ENCODE measurements at regions not wholly inside any gene's neighbourhood (a gene's known extent, or its start where the extent isn't known, plus 50 kb on each side); places are given as distances from the start of the nearest gene placed in this dataset.

DNA sequence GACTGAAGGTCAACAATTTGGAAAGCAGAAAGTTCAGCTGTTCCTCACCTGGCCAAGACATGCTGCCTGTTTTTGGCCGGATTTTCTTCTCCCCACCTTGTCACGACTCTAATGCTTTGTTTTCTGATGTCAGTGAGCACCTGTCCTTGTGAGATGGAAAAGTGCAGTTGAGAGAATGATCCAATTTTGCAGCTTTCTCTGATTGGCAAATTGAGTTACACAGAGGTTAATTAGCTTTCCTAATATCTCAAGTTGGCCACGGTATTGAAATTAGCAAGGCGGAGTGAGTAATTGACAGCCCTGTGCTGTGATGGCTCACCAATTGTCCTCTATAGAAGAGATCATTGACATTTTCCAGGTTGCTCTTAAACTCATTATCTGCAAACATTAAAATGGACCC lies 126.8 kb upstream of the VCX3A start:
- intact Hi-C loops (cut with micrococcal nuclease), result no loop called here

DNA sequence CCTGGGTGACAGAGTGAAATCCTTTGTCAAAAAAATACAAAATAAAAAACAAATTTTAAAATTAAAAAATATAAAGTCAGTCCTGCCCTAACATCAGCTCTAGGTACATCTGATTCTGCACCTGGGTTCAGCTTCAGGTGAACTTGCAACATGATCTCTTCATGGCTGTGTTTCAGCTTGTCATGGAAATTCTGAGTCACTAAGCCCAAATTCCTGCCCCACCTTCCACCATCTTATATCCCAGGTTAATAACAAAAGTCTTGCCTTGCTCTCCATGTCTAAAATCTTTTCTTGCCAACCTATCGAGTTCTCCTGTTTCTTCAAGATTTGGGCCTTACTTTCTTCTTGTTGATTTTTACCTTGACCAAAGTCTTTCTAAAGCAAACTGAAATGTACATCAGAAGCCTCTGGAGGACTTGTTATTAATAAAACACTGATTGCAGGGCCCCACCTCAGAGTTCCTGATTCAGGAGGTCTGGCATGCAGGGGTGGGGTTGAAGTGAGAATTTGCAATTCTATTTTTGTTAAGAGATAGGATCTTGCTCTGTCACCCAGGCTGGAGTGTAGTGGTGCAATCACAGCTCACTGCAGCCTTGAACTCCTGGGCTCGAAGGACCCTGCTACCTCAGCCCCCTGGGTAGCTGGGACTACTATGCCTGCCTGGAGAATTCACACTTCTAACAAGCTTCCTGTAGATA lies 125.8 kb upstream of the VCX3A start:
- intact Hi-C loops (cut with micrococcal nuclease), result no loop called here
- Mint-ChIP-seq H3K4me3 (no peak overlapping the region), H3K27ac (no peak overlapping the region), H3K36me3 (ENCODE audit: low read depth) (no peaks in the 10 kb centered on the region), H3K4me1 (ENCODE audit: low read depth) (no peaks in the 10 kb centered on the region), H3K27me3 (ENCODE audit: insufficient read depth) (no peaks in the 10 kb centered on the region), H3K9me3 (no peaks in the 10 kb centered on the region)
- DNase-seq (ENCODE audit: low spot score), result no peak

More for the DNA sequence above, 126.8 kb upstream of the VCX3A start:
- no peaks in the 10 kb centered on the region for H3K4me1 Mint-ChIP-seq (ENCODE audit: low read depth)
- H3K9me3 Mint-ChIP-seq, result no peaks in the 10 kb centered on the region
- H3K27ac Mint-ChIP-seq, result no peak overlapping the region
- H3K27me3 Mint-ChIP-seq (ENCODE audit: insufficient read depth), result no peaks in the 10 kb centered on the region
- DNase-seq (ENCODE audit: low spot score), result no peak
- H3K4me3 Mint-ChIP-seq, result no peak overlapping the region
- no peaks in the 10 kb centered on the region for H3K36me3 Mint-ChIP-seq (ENCODE audit: low read depth)

DNA sequence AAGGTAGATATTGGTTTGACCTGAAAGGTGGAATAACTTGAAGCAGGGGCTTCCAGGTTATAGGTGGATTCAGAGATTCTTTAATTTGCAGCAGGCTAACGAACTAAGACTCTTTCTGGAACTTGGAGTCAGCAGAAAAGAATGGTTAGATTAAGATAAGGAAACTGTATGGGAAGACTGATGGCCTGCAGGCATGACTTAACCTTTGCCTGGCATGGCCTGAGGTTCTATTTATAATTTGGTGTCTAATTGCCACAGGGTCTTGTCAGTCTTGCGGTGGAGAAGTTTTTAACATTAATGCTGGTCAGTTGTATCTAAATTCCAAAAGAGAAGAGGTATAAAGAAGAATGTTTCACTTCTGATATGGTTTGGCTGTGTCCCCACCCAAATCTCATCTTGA lies 110.3 kb upstream of the VCX3A start:
- no peaks in the 10 kb centered on the region for H3K4me1 Mint-ChIP-seq (ENCODE audit: low read depth)
- intact Hi-C loops (cut with micrococcal nuclease), result no loop called here

DNA sequence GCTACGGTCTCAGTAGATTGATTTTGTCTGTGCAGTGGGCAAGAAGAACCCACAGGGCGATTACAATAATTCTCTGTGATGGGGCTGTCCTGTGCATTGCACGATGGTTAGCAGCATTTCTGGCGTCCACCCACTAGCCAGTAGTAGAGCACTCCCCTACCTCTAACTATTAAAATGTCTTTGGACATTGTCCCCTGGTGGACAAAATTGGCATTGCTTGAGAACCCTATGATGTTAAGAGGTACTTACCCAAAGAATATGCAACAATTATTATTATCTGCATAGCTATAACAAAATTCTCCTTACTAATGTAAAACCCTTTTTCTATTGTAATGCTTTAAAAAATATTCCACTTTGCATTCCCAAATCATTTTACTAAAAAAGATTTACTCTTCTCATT lies 109.5 kb upstream of the VCX3A start:
- no peak for DNase-seq (ENCODE audit: low spot score)
- Mint-ChIP-seq H3K27ac (no peak overlapping the region), H3K36me3 (ENCODE audit: low read depth) (no peaks in the 10 kb centered on the region), H3K4me1 (ENCODE audit: low read depth) (no peaks in the 10 kb centered on the region), H3K27me3 (ENCODE audit: insufficient read depth) (no peaks in the 10 kb centered on the region), H3K9me3 (no peaks in the 10 kb centered on the region), H3K4me3 (no peak overlapping the region)
- intact Hi-C loops (cut with micrococcal nuclease), result no loop called here

More for the DNA sequence above, 110.3 kb upstream of the VCX3A start:
- DNase-seq (ENCODE audit: low spot score), result no peak
- H3K4me3 Mint-ChIP-seq, result no peak overlapping the region
- no peaks in the 10 kb centered on the region for H3K27me3 Mint-ChIP-seq (ENCODE audit: insufficient read depth)
- no peaks in the 10 kb centered on the region for H3K36me3 Mint-ChIP-seq (ENCODE audit: low read depth)
- no peaks in the 10 kb centered on the region for H3K9me3 Mint-ChIP-seq
- H3K27ac Mint-ChIP-seq, result no peak overlapping the region

DNA sequence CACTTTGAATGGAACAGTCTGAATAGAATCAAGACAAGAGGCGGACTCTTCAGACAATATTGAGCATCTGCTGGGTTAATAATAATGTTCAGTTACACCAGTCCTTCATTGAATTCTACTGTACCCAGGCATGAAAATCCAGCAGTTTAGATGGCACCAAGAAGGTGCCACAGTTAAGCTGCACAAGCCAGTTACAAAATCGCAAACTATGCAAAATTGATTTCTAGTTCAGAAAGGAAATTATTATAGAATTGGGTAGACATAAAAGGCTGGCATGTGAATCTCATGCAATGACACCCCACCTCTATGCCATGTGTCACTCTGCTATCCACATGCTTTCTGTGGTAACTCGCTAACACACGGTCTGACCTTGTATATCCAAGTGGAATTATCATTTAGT lies 105.8 kb upstream of the VCX3A start:
- Mint-ChIP-seq H3K36me3 (ENCODE audit: low read depth) (no peaks in the 10 kb centered on the region), H3K4me1 (ENCODE audit: low read depth) (no peaks in the 10 kb centered on the region), H3K9me3 (no peaks in the 10 kb centered on the region), H3K27ac (no peak overlapping the region), H3K4me3 (no peak overlapping the region), H3K27me3 (ENCODE audit: insufficient read depth) (no peaks in the 10 kb centered on the region)
- no peak for DNase-seq (ENCODE audit: low spot score)
- intact Hi-C loops (cut with micrococcal nuclease), result no loop called here

DNA sequence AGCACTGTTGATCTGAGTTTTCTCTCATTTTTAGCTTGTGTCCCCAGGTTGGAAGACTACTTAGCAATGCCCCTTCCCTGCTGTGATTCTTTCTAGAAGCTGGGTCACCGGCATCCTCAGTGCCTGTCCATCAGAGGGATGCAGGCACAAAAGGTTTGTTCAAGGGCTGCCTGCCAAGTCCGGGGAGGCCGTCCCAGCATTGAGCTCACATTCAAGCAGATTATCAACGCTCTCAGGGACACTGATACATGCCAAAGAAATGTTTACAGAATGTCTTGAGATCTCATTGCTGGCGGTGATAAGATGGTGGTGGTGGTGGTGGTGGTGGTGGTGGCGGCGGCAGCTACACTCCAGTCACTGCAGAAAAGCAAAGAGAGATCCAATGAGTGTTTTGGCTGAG lies 79.6 kb upstream of the VCX3A start:
- Mint-ChIP-seq H3K27ac (no peak overlapping the region), H3K4me1 (ENCODE audit: low read depth) (no peaks in the 10 kb centered on the region), H3K27me3 (ENCODE audit: insufficient read depth) (no peaks in the 10 kb centered on the region), H3K4me3 (no peak overlapping the region), H3K9me3 (peaks cover 2% of the 10 kb centered on the region), H3K36me3 (ENCODE audit: low read depth) (no peaks in the 10 kb centered on the region)
- no peak for DNase-seq (ENCODE audit: low spot score)
- intact Hi-C loops (cut with micrococcal nuclease), result no loop called here

DNA sequence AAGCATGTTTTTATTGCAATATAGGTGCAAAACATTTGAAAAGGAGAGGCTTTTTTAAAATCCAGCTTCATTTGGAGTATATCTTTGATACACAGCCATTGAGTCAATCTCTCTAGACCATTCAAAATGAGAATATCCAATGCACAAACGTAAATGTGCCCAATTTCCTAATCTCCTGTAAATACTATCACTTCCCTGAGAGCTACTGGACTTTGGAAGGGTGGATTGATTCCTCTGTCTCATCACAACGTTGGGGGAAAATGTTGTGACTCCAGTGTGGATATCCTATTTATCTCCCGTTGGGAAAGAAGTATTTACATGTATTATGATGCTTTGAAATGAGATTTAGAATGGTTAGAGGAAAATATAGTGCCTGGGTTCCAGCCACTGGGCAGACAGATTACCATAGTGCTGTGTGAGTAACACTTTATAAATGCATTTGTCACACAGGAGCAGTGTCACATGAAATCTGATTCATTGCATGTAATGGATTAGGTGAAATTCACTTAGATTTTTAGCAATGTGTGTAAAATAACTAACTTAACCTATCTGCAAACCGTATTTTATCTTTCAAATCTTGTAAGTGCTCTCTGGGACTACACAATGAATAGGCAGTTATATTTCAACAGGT lies 64.4 kb upstream of the VCX3A start:
- H3K9me3 Mint-ChIP-seq, result peaks cover 3% of the 10 kb centered on the region
- H3K27ac Mint-ChIP-seq, result no peak overlapping the region
- no peaks in the 10 kb centered on the region for H3K36me3 Mint-ChIP-seq (ENCODE audit: low read depth)
- H3K27me3 Mint-ChIP-seq (ENCODE audit: insufficient read depth), result no peaks in the 10 kb centered on the region
- DNase-seq (ENCODE audit: low spot score), result no peak
- intact Hi-C loops (cut with micrococcal nuclease), result no loop called here
- no peak overlapping the region for H3K4me3 Mint-ChIP-seq
- H3K4me1 Mint-ChIP-seq (ENCODE audit: low read depth), result no peaks in the 10 kb centered on the region
